H9 (cell line): ENCODE measurements at regions not wholly inside any gene's neighbourhood (a gene's known extent, or its start where the extent isn't known, plus 50 kb on each side); places are given as distances from the start of the nearest gene placed in this dataset.
A peak's percentile ranks its signal among the peaks of the same experiment; 100 is the strongest.

Experiments used
- DNase-seq: peaks from one replicate; pipeline ENCODE4 v3.0.0-alpha.2; 2017
- H2AFZ ChIP-seq: one replicate; pipeline ENCODE4 v1.6.1; 2013; ENCODE audit warnings: mild to moderate bottlenecking, low read length, control low read depth, moderate library complexity
- H2AK5ac ChIP-seq: 2 replicates; pipeline ENCODE4 v1.6.1; 2013; ENCODE audit warnings: low read length, control low read depth, mixed read lengths; ENCODE audit not compliant: insufficient read length
- H2BK120ac ChIP-seq: one replicate; pipeline ENCODE4 v1.6.1; 2013; ENCODE audit warnings: low read depth, mild to moderate bottlenecking, low read length, control low read depth, inconsistent platforms; ENCODE audit not compliant: poor library complexity, severe bottlenecking
- H2BK12ac ChIP-seq: 2 replicates; pipeline ENCODE4 v1.6.1; 2013; ENCODE audit warnings: low read length, control low read depth, mixed read lengths, low read depth; ENCODE audit not compliant: insufficient read length
- H2BK15ac ChIP-seq: 2 replicates; pipeline ENCODE4 v1.6.1; 2013; ENCODE audit warnings: low read depth, low read length, control low read depth
- H2BK20ac ChIP-seq: one replicate; pipeline ENCODE4 v1.6.1; 2013; ENCODE audit warnings: low read depth, mild to moderate bottlenecking, low read length, control low read depth, inconsistent platforms; ENCODE audit not compliant: poor library complexity, severe bottlenecking
- H2BK5ac ChIP-seq: 2 replicates; pipeline ENCODE4 v1.6.1; 2013; ENCODE audit warnings: low read length, control low read depth, mixed read lengths; ENCODE audit not compliant: insufficient read length
- H3K14ac ChIP-seq: 2 replicates; pipeline ENCODE4 v1.6.1; 2013; ENCODE audit warnings: low read length, control low read depth; ENCODE audit not compliant: insufficient read depth
- H3K18ac ChIP-seq: 2 replicates; pipeline ENCODE4 v1.6.1; 2013; ENCODE audit warnings: low read depth, mild to moderate bottlenecking, mixed read lengths, low read length, control low read depth; ENCODE audit not compliant: insufficient read length
- H3K23ac ChIP-seq: 2 replicates; pipeline ENCODE4 v1.6.1; 2013; ENCODE audit warnings: low read length, control low read depth, mixed read lengths, low read depth; ENCODE audit not compliant: insufficient read length
- H3K23me2 ChIP-seq: 2 replicates; pipeline ENCODE4 v1.6.1; 2013; ENCODE audit warnings: low read depth, mild to moderate bottlenecking, mixed read lengths, low read length, control low read depth; ENCODE audit not compliant: insufficient read length, poor library complexity, severe bottlenecking
- H3K27ac ChIP-seq: 2 replicates; pipeline ENCODE4 v1.5.1; 2013; ENCODE audit warnings: low read length, control low read depth, mixed read lengths, low read depth; ENCODE audit not compliant: insufficient read length
- H3K27me3 ChIP-seq: 2 replicates; pipeline ENCODE4 v1.6.1; 2013; ENCODE audit warnings: low read length, control low read depth, inconsistent platforms; ENCODE audit not compliant: insufficient read depth
- H3K4ac ChIP-seq: 2 replicates; pipeline ENCODE4 v1.6.1; 2013; ENCODE audit warnings: low read depth, mild to moderate bottlenecking, control low read depth, inconsistent platforms, low read length, moderate library complexity
- H3K4me1 ChIP-seq: 2 replicates; pipeline ENCODE4 v1.6.1; 2013; ENCODE audit warnings: low read length, control low read depth, inconsistent platforms; ENCODE audit not compliant: insufficient read depth
- H3K4me2 ChIP-seq: 2 replicates; pipeline ENCODE4 v1.6.1; 2013; ENCODE audit warnings: low read length, control low read depth, mixed read lengths; ENCODE audit not compliant: insufficient read length, insufficient read depth
- H3K56ac ChIP-seq: 2 replicates; pipeline ENCODE4 v1.6.1; 2013; ENCODE audit warnings: low read depth, mild to moderate bottlenecking, mixed read lengths, low read length, control low read depth; ENCODE audit not compliant: insufficient read length
- H3K79me1 ChIP-seq: 2 replicates; pipeline ENCODE4 v1.6.1; 2013; ENCODE audit warnings: low read depth, mild to moderate bottlenecking, moderate library complexity, low read length, control low read depth, inconsistent platforms; ENCODE audit not compliant: insufficient read depth, poor library complexity, severe bottlenecking
- H3K79me2 ChIP-seq: 2 replicates; pipeline ENCODE4 v1.6.1; 2013; ENCODE audit warnings: low read length, control low read depth, inconsistent platforms; ENCODE audit not compliant: insufficient read depth
- H3K9ac ChIP-seq: 2 replicates; pipeline ENCODE4 v1.6.1; 2013; ENCODE audit warnings: low read length, control low read depth, mixed read lengths; ENCODE audit not compliant: insufficient read length; ENCODE audit errors: extremely low read depth
- H3K9me3 ChIP-seq: one replicate; pipeline ENCODE4 v1.6.1; 2013; ENCODE audit warnings: low read depth, low read length, inconsistent platforms; ENCODE audit not compliant: control insufficient read depth
- H3T11ph ChIP-seq: one replicate; pipeline ENCODE4 v1.6.1; 2013; ENCODE audit warnings: mild to moderate bottlenecking, low read length, control low read depth, inconsistent platforms
- H4K20me1 ChIP-seq: one replicate; pipeline ENCODE4 v1.6.1; 2013; ENCODE audit not compliant: control insufficient read depth, insufficient read length, insufficient read depth
- H4K5ac ChIP-seq: 2 replicates; pipeline ENCODE4 v1.6.1; 2013; ENCODE audit warnings: low read depth, mild to moderate bottlenecking, mixed read lengths, low read length, control low read depth; ENCODE audit not compliant: insufficient read length
- H4K8ac ChIP-seq: replicated peaks from 2 replicates; pipeline ENCODE4 v1.6.1; 2013; ENCODE audit warnings: low read length, control low read depth, mixed read lengths, low read depth; ENCODE audit not compliant: insufficient read length
- H4K91ac ChIP-seq: 2 replicates; pipeline ENCODE4 v1.6.1; 2013; ENCODE audit warnings: low read depth, mild to moderate bottlenecking, moderate library complexity, mixed read lengths, low read length, control low read depth; ENCODE audit not compliant: insufficient read length
- H3K27ac Mint-ChIP-seq, 3 experiments: 2 replicates in 2 of 3; 3 replicates in 1 of 3; pipeline ENCODE4 v1.8.0; 2020 to 2021; ENCODE audit warnings: mixed read lengths in 3 of 3, mild to moderate bottlenecking in 1 of 3, moderate library complexity in 1 of 3
- H3K27me3 Mint-ChIP-seq: 2 replicates; pipeline ENCODE4 v1.8.0; 2021; ENCODE audit warnings: low read depth, mild to moderate bottlenecking, moderate library complexity, mixed read lengths
- H3K36me3 Mint-ChIP-seq, 3 experiments: 2 replicates in 2 of 3; 3 replicates in 1 of 3; pipeline ENCODE4 v1.8.0; 2020 to 2021; ENCODE audit warnings: low read depth in 3 of 3, mixed read lengths in 3 of 3; ENCODE audit not compliant: insufficient read depth in 1 of 3
- H3K4me1 Mint-ChIP-seq, 2 experiments: 2 replicates each; pipeline ENCODE4 v1.8.0; 2020; ENCODE audit warnings: mixed read lengths in 2 of 2
- H3K4me3 Mint-ChIP-seq, 2 experiments: 2 replicates in 1 of 2; 3 replicates in 1 of 2; pipeline ENCODE4 v1.8.0; 2020 to 2021; ENCODE audit warnings: mild to moderate bottlenecking in 2 of 2, mixed read lengths in 2 of 2, moderate library complexity in 1 of 2
- H3K9me3 Mint-ChIP-seq, 2 experiments: 2 replicates in 1 of 2; 3 replicates in 1 of 2; pipeline ENCODE4 v1.8.0; 2020; ENCODE audit warnings: mild to moderate bottlenecking in 2 of 2, mixed read lengths in 2 of 2, moderate library complexity in 1 of 2
- CTCF ChIP-seq: fragments of 200-600 bp; sonication (generic); conservative IDR thresholded peaks from 3 replicates; pipeline ENCODE4 v1.8.0; 2021; ENCODE audit warnings: antibody characterized with exemption, mild to moderate bottlenecking
- WGBS: extraction: QIAGEN DNeasy Blood & Tissue Kit; methylation state at CpG from one replicate; pipeline ENCODE4 v1.1.7; 2013; ENCODE audit warnings: missing lambda C conversion rate, low lambda C conversion rate, mixed read lengths; ENCODE audit not compliant: insufficient read length; ENCODE audit errors: extremely low coverage; 5-methylcytosine and 5-hydroxymethylcytosine counted together

- Mint-ChIP-seq H3K4me3 (no peak overlapping the region), H3K27ac (no peak overlapping the region), H3K27me3 (no peaks in the 10 kb centered on the region; the same call in 1 of the 2 replicates), H3K36me3 (peaks cover 4 to 13% (median 4%) of the 10 kb centered on the region in 3 experiments; a peak in 5 of 7 replicates), H3K4me1 (no peaks in the 10 kb centered on the region), H3K9me3 (peaks cover 12 to 14% of the 10 kb centered on the region in 2 experiments)
- Histone ChIP-seq H3K56ac (no peak overlapping the region), H3K79me2 (no peaks in the 10 kb centered on the region), H2AFZ (no peak overlapping the region), H3K18ac (no peak overlapping the region), H3K27ac (no peak overlapping the region), H3K14ac (no peak overlapping the region), H3K23ac (no peak overlapping the region), H3K4me2 (no peak overlapping the region), H3K9me3 (no peaks in the 10 kb centered on the region), H3K23me2 (no peaks in the 10 kb centered on the region), H3T11ph (no peak overlapping the region), H2BK120ac (no peak overlapping the region), H2BK15ac (no peak overlapping the region), H2BK12ac (no peak overlapping the region), H3K79me1 (no peaks in the 10 kb centered on the region), H2AK5ac (no peak overlapping the region), H3K27me3 (no peaks in the 10 kb centered on the region), H3K4me1 (no peaks in the 10 kb centered on the region), H3K4ac (no peak overlapping the region), H2BK20ac (no peak overlapping the region), H4K91ac (no peak overlapping the region), H4K8ac (no peak overlapping the region), H2BK5ac (no peak overlapping the region), H4K5ac (no peak overlapping the region), H4K20me1 (no peaks in the 10 kb centered on the region), H3K9ac (no peak overlapping the region)
- DNase-seq: peak; percentile 67
- TF ChIP-seq CTCF: no peak
- no CpG with 5 or more reads among the region's 21 CpGs for WGBS
Observed at GRCh38 chr3:84904816-84905555, 53.8 kb upstream of the CADM2 start.
